Kidney epithelial cell (primary cell): ENCODE measurements at regions not wholly inside any gene's neighbourhood (a gene's known extent, or its start where the extent isn't known, plus 50 kb on each side); places are given as distances from the start of the nearest gene placed in this dataset.

Experiments used
- DNase-seq: peaks from one replicate; pipeline ENCODE4 v3.0.0-alpha.2; 2010; ENCODE audit warnings: low read depth
- H3K27me3 ChIP-seq: 2 replicates; pipeline ENCODE4 v1.6.0; 2011; ENCODE audit warnings: low read length; ENCODE audit not compliant: control insufficient read depth, insufficient read depth
- H3K36me3 ChIP-seq: 2 replicates; pipeline ENCODE4 v1.5.1; 2011; ENCODE audit warnings: low read length; ENCODE audit not compliant: control insufficient read depth, insufficient read depth
- H3K4me3 ChIP-seq: 2 replicates; pipeline ENCODE4 v1.5.1; 2011; ENCODE audit warnings: low read depth, mild to moderate bottlenecking, control low read depth, low read length
- TF ChIP-seq, protein P1 (sequence below): IDR thresholded peaks from 2 replicates; pipeline ENCODE4 v1.5.1; 2011; ENCODE audit warnings: mild to moderate bottlenecking, moderate library complexity, low read length, control low read depth, inconsistent platforms; ENCODE audit not compliant: insufficient read depth, poor library complexity, severe bottlenecking

- TF ChIP-seq, protein P1, sequence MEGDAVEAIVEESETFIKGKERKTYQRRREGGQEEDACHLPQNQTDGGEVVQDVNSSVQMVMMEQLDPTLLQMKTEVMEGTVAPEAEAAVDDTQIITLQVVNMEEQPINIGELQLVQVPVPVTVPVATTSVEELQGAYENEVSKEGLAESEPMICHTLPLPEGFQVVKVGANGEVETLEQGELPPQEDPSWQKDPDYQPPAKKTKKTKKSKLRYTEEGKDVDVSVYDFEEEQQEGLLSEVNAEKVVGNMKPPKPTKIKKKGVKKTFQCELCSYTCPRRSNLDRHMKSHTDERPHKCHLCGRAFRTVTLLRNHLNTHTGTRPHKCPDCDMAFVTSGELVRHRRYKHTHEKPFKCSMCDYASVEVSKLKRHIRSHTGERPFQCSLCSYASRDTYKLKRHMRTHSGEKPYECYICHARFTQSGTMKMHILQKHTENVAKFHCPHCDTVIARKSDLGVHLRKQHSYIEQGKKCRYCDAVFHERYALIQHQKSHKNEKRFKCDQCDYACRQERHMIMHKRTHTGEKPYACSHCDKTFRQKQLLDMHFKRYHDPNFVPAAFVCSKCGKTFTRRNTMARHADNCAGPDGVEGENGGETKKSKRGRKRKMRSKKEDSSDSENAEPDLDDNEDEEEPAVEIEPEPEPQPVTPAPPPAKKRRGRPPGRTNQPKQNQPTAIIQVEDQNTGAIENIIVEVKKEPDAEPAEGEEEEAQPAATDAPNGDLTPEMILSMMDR: no peak
- Histone ChIP-seq H3K36me3 (no peaks in the 10 kb centered on the region), H3K4me3 (no peak overlapping the region), H3K27me3 (no peaks in the 10 kb centered on the region)
- DNase-seq: no peak
Measured at GRCh38 chr21:25127007-25127406, 480.3 kb downstream of the MRPL39 start.

- Histone ChIP-seq H3K27me3 (no peaks in the 10 kb centered on the region), H3K4me3 (no peak overlapping the region), H3K36me3 (no peaks in the 10 kb centered on the region)
- DNase-seq: no peak
- TF ChIP-seq, protein P1: no peak
Measured at GRCh38 chr21:25126564-25126963, 480.7 kb downstream of the MRPL39 start.

DNA sequence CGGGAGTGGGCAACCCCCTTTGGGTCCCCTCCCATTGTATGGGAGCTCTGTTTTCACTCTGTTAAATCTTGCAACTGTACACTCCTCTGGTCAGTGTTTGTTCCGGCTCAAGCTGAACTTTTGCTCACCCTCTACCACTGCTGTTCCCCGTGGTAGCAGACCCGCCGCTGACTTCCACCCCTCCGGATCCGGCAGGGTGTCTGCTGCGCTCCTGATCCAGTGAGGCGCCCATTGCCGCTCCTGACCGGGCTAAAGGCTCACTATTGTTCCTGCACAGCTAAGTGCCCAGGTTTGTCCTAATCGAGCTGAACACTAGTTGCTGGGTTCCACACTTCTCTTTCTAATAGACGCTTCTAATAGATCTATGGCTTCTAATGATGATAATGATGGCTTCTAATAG, 488.6 kb downstream of the MRPL39 start:
- DNase-seq: no peak
- H3K36me3 ChIP-seq: no peaks in the 10 kb centered on the region
- H3K4me3 ChIP-seq: no peak overlapping the region
- TF ChIP-seq, protein P1: no peak
- H3K27me3 ChIP-seq: no peaks in the 10 kb centered on the region

- no peak for DNase-seq
- TF ChIP-seq, protein P1: no peak
Measured at GRCh38 chr21:25115021-25115420, 492.3 kb downstream of the MRPL39 start.

GRCh38 chr21:25107708-25108107, 499.6 kb downstream of the MRPL39 start:
- TF ChIP-seq, protein P1: no peak
- no peaks in the 10 kb centered on the region for H3K36me3 ChIP-seq
- H3K27me3 ChIP-seq: no peaks in the 10 kb centered on the region
- DNase-seq: peak; percentile 88
- H3K4me3 ChIP-seq: no peak overlapping the region

More at GRCh38 chr21:25115021-25115420, 492.3 kb downstream of the MRPL39 start:
- Histone ChIP-seq H3K36me3 (no peaks in the 10 kb centered on the region), H3K4me3 (no peak overlapping the region), H3K27me3 (no peaks in the 10 kb centered on the region)

DNA sequence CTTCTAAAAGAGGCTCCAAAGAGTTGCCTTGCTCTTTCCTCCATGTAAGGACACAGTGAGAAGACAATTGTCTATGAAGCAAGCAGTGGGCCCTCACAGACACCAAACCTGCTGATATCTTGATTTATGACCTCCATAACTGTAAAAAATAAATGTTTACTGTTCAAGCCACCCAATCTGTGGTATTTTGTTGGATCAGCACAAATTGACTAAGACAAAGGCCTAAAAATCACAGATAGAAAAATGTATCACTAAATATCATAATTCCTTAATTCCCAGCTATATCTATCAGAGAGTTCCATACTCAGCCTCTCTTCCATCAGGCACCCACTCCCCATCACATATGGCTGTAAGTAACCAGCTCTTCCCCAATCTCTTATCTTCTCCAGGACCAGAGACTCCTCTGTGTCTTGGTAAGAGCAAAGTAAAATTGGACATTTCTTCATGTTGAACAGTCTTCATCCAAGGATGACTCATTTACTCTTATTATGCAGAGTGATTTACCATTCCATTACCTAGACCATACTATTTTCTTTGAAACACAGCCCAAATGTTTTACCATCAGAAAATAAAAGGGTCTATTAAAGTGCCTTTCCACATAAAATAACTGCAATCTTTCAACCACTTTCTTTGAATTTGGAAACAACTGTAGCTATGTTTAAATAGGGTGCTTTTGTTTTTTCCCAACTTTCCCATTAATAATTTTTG, 503.6 kb downstream of the MRPL39 start:
- H3K4me3 ChIP-seq: no peak overlapping the region
- TF ChIP-seq, protein P1: no peak
- no peaks in the 10 kb centered on the region for H3K27me3 ChIP-seq
- no peak for DNase-seq
- no peaks in the 10 kb centered on the region for H3K36me3 ChIP-seq
